IMR-90 (cell line): ENCODE measurements at regions not wholly inside any gene's neighbourhood (a gene's known extent, or its start where the extent isn't known, plus 50 kb on each side); places are given as distances from the start of the nearest gene placed in this dataset.

ENCODE experiments used
- MAZ ChIP-seq: IDR thresholded peaks from 2 replicates; pipeline ENCODE4 v1.6.1; 2012; ENCODE audit warnings: low read depth, mild to moderate bottlenecking, low read length, improper control_type of control experiment, moderate library complexity, borderline replicate concordance
- TF ChIP-seq, protein P1 (sequence below): conservative IDR thresholded peaks from 2 replicates; pipeline ENCODE4 v1.5.1; 2012; ENCODE audit warnings: mild to moderate bottlenecking, low read depth, low read length, improper control_type of control experiment

DNA sequence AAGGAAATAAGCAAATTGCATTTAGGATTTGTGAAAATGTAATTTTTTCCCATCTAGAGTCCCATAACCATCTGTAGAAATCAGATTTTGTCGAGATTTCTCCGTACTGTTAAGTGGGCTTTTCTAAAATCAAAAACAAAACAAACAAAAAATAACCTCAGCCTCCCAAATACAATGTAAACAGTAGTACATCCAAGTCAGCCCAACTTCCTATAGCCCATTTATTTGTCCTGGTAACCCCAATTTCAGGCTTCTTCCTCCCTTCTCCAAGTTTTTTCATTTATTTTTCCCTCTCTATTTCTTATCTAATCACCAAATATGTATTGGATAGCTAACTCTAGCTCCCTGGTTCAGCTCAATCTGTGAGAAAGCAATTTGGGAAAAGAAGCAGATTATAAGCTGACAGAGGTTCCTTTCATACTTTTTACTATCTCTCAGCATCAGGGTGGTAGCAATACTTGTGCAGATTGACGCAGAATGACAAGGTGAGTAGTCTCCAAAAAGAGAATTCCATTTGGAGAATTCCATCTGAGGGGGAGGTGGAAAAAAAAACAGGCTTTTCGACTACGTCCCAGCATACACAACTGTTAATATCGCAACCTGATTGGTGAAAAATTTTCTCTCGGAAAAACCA lies 132.6 kb upstream of the BTN3A2 start:
- TF ChIP-seq, protein P1, sequence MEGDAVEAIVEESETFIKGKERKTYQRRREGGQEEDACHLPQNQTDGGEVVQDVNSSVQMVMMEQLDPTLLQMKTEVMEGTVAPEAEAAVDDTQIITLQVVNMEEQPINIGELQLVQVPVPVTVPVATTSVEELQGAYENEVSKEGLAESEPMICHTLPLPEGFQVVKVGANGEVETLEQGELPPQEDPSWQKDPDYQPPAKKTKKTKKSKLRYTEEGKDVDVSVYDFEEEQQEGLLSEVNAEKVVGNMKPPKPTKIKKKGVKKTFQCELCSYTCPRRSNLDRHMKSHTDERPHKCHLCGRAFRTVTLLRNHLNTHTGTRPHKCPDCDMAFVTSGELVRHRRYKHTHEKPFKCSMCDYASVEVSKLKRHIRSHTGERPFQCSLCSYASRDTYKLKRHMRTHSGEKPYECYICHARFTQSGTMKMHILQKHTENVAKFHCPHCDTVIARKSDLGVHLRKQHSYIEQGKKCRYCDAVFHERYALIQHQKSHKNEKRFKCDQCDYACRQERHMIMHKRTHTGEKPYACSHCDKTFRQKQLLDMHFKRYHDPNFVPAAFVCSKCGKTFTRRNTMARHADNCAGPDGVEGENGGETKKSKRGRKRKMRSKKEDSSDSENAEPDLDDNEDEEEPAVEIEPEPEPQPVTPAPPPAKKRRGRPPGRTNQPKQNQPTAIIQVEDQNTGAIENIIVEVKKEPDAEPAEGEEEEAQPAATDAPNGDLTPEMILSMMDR: no peak
- TF ChIP-seq MAZ: no peak
